HG03460 (cell line): ENCODE measurements at regions not wholly inside any gene's neighbourhood (a gene's known extent, or its start where the extent isn't known, plus 50 kb on each side); places are given as distances from the start of the nearest gene placed in this dataset.
A peak's percentile ranks its signal among the peaks of the same experiment; 100 is the strongest.

Experiments used
- ATAC-seq: cut with Tn5 transposase; IDR thresholded peaks from one replicate; pipeline ENCODE4 v1.9.1; 2021; ENCODE audit not compliant: unreplicated experiment

DNA sequence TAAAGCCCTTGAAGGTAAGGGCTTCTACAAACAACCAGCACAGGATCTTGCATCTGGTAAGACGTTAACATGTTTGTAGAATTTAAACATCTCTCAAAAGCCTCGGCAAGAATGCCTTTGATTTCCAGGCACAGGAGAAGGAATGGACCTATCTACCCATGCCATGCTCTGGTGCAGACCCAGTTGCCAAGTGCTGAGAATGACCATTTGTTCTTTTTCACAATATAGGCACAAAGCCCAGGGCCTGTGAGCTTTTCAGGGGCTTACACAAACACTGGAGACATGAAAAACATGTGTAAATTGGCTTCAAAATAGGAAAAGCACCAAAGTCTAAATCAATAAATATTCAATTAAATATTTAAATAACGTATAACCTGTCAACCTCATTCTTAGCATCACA lies 266.9 kb upstream of the TTC14 start:
- ATAC-seq = no peak

DNA sequence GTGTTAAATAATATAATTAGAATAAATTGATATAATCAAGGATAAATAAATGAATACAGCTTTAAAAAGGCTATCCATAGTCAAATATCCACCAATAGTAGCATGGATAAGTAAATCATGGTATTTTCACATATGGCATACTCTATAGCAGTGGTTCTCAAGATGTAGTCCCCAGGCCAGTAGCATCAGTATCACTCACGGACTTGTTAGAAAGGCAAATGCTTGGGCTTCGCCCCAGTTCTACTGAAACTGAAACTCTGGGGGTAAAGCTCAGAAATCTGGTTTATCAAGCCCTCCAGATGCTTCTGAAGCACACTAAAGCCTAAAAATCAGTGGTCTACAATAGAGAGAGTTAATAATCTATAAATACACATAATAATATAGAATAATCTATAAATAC lies 261.6 kb upstream of the TTC14 start:
- ATAC-seq = no peak

DNA sequence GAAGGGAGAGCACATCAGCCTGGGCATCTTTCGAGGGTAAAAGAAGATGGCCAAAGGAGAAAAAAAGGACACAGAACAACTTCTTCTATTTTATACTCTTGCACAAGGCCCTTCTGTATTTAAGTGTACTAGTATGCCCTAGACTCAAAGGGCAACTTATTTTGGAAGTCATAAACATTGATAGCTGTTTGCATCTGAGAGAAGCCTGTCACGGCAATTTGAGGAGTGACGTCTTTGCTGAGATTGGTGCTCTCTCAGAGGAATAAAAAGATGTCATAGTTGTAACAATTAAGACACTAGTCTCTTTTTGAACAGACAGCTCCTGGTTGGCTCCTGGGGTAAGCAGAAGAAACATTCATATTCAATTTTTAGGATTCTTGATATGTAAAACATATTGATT lies 260.4 kb upstream of the TTC14 start:
- ATAC-seq = no peak

DNA sequence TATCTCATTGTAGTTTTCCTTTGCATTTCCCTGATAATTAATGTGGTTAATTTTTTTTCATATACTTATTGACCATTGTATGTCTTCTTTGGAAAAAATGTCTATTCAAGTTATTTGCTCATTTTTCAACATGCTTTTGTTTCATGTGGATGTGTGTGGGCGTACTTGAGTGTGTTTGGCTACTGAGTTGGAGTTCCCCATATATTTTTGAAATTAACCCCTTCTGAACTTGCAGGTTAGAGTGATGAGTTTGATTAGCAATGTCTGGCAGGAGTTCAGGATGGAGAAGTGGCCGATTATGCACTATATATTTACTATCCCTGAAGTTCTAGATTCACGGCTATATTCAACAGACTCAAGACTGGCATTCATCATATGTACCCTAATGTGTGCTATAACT lies 250.4 kb upstream of the TTC14 start:
- no peak for ATAC-seq

DNA sequence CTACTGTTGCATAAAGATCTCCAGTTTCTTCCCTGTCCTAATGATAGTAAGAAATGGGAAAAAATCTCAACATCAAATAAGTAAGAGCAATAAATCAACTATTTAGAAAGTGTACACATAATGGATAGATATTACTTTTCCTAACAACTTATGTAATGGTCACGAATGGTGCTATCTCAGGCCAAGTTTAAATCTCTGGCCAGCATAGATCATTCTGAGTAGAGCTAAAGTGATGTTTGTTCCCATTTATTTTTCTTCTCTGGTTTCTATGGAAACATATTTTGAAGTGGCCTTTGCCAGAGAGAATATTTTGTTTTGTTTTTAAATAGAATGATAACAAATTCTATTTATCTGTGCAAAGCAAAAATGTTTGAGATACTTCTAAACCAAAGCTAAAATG lies 249.7 kb upstream of the TTC14 start:
- ATAC-seq = no peak

DNA sequence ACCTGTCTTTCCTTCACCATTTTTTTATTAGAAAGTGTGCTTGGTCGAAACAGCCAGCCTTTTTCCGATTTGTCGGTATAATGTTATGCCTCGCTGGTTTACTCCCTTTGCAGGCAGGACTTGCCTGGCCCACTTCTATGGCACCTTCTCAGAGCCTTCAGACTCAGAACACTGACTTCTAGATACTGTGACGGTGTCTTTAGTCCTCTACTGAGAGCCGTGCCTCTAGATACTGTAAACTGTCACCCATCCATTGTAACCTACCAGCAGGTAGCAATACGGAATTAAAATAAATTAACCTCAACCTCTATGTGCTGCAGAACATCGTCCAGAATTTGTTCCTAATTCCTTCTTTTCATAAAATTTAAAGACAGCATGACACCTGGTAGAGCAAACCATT lies 247.7 kb upstream of the TTC14 start:
- ATAC-seq = no peak

DNA sequence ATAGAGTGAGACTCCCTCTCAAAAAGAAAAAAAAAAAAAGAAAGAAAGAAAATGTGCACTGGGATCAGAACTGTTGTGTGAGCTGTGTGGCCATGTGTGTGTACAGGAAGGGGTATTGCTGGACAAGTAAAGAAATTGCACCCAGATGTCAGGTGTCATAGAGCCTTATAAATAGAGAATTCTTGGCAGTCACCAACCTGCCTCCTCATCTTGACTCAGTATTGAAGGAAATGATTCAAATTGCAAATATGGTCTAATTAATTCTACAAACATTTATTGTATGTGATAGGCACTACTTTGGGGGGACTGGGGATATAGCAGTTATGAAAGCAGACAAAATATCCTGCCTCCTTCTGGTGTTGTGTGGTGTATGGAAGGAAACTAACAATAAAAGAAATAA lies 243.8 kb upstream of the TTC14 start:
- no peak for ATAC-seq

DNA sequence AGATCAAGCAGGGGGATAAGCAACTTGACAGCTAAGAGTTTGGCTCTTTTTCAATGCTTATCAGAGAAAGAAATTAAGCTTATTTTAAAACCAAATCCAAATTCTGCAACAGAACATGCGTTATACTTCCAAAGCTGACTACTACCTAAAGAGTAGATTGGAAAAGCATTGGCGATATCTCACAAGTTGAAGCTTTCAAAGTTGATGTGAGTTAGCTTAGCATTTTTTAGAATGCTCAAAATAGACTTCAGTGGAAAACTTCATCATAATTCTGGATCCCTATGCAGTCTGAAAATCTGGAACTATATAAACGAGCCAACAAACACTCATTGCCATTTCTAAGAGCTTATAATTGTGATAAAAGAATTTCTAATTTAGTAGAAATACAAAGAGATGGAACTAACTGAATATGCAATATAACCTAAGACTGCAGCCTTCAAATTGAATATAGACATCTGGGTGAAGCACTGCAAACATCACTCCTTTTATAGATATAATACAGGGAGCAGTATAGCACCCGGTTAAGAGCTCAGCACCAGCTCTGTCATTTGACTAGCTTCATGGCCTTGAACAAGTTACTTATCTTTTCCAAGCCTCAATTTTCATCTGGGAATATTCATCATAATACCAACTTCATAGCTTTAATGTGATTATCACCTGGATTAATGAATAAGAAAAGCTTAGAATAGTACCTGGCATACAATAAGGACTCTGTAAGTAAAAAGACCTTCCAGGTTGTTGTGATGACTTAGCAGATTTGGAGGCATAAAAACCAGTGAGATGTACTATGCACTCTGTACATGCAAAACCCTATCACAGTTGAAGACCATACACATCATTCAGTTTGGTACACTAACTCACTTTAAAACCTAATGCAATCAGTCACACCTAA lies 242.7 kb upstream of the TTC14 start:
- no peak for ATAC-seq

DNA sequence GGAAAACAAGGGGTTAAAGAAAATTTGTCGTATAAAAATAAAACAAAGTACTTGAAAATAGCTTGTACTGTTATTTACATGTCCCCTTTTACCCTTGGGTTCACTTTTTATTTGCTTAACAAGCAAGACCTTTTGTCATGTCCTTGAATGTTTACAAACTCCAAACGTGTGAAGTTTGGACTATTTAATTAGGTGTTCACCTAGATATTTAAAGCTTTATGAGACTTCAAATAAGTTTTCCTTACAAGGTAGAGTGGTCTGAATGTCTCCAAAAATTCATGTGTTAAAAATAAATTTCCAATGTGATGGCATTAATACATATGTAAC lies 242.0 kb upstream of the TTC14 start:
- ATAC-seq = no peak

DNA sequence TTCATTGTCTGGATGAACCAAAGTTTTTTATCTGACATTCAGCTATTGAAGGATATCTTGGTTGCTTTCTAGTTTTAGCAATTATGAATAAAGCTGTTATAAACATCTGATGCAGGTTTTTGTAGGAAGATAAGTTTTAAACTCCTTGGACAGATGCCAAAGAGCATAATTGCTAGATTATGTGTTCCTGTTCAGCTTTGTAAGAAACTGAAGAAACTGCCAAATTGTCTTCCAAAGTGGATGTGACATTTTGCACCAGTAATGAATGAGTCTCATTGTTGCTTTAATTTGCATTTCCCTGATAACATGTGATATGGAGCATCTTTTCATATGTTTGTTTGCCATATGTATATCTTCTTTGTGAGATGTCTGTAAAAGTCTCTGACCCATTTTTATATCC lies 239.9 kb upstream of the TTC14 start:
- no peak for ATAC-seq

DNA sequence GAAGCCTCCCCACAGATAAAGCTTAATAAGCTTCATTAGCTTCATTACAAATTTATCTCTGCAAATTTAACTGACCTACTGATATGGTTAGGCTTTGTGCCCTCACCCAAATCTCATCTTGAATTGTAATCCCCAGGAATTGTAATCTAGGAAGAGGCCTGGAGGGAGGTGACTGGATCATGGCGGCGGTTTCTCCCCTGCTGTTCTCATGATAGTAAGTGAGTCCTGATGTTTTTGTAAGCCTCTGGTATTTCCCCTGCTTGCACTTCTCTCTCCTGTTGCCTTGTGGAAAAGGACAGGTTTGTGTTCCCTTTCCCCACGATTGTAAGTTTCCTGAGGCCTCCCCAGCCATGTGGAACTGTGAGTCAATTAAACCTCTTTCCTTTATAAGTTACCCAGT lies 226.1 kb upstream of the TTC14 start:
- no peak for ATAC-seq

DNA sequence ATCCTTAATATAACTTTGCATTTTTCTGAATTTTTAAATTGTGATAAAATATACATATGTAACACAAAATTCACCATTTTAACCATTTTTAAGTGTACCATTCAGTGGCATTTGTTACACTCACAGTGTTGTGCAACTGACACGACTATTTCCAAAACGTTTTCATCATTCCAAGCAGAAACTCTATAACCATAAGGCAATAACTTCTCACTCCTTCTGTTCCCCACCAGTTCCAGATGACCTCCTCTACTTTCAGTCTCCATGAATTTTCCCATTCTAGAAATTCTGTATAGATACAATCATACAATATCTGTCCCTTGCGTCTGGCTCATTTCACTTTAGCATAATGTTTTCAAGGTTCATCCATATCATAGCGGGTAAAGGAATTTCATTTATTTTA lies 223.5 kb upstream of the TTC14 start:
- ATAC-seq = no peak

DNA sequence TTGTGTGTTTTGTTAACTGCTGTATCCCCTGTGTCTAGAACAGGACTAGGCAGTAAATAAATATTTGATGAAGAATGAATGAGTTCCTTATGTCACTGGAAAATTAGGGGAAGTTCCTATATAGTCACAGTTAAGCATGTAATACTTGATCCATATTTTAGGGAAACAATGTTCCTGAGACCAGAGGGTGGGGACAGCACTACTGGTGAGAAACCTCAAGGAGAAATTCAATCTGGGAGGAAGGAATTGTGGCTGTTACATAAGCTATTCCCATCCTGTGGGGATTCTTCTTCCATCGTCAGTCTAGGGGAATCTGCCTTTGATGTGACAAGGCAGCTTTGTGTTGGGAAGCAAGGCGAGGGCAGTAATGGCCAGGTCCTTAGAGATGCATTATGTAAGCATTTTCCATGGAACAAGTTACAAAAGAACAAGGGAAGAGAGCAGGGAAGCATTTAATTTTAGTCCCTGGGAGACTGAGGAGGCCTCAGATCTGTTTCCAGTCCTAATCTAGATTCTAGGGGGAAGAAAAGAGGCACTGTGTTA lies 219.3 kb upstream of the TTC14 start:
- ATAC-seq = no peak

DNA sequence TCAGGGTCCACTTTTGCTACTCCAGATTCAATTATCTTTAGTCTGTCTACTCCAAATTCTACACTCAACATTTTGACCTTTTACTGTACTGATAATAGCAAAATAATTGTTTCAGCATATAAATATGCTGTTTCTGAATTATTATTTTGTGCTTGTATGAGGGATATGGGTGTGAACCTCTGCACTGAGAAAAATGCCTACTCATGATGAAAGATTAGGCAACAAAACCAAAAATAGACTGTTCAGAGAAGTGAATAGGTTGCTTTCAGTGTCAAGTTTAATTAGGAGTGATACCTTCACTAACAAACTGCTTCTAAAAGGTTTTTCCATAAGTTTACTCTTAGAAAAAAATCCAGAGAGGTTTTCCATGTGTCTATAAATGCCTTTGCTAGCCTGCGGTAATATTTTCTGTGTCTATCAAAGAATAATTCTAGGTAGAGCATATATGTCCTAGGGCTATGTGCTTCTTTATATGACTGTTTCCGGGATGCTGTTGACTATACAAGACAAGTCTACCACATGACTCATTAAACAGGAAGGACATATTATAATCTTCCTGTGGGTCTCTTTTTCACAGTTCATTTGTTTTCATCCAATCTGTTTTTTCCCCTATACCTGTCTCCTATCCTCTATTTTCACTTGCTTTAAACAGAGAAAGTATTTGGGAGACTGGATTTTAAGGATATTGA lies 218.5 kb upstream of the TTC14 start:
- no peak for ATAC-seq

DNA sequence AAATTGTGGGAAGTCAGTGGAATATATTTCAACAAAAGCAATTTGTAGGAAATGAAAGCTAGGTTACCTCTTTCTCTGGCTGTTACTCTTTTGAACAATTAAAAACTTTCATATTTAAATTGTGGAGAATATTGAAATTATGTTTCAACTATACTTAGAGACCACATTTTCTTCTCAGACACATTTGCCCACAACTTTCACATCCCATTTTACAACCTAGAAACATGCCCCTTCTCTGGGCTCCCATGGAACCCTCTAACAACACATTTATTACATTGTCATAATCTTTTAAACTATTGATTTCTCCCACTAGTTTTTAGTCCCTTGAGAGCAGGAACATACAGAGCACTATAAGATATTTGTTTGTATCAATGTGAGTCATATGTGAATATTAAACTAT lies 211.7 kb upstream of the TTC14 start:
- no peak for ATAC-seq

DNA sequence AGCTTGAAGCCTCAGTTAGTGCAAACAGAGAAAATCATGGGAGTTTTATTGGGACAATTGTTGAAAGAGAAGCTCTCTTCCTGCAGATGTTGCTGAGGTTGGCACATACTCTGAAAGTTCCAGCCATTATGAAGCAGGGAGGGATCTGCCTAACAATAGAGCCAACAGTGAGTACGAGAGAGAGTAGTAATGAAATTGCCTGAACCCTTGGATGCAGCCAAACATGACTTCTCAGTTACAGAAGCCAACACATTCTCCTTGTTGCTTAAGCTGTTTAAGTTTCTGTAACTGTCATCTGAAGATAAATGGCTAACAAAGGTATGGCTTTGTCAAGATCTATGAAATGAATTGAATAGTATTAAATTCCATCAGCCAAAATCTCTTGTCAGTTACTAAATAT lies 211.0 kb upstream of the TTC14 start:
- ATAC-seq = no peak

DNA sequence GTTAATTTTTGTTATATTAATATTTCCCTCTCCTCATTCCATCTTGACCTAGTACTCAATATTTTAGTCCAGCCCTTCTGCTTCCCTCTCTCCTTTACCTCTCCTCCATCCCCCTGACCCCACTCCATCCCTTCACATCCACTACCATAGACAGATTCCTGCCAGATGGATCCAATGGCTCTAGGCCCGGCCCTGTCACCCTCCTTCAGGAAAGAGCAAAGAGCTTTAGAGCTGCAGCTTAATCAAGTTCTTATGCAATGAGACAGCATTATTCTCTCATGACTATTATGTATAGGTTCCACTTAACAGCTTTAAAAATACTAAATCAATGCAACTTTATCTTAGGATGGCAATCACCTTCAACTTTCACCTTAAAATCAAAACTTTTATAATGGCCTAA lies 200.7 kb upstream of the TTC14 start:
- ATAC-seq = no peak

DNA sequence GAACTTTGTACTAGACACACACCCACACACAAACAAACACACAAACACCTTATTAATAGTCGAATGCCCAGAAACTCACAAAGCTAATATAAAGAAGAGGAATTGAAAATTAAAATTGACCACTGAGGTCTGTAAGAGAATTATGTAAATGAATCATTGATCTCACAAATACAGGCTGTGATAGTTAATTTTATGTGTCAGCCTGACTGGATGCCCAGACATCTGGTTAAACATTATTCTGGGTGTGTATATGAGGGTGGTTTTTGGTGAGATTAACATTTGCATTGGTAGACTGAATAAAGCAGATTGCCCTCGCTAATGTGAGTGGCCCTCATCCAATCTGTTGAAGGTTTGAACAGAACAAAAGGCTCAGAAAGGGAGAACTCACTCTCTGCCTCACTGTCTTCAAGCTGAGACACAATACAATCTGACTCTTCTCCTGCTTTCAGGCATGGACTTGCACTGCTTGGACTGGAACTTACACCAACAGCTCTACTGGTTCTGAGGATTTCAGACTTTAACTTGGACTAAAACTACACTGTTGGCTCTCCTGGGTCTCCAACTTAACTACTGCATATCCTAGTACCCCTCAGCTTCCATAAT lies 199.4 kb upstream of the TTC14 start:
- ATAC-seq = peak; percentile 81

DNA sequence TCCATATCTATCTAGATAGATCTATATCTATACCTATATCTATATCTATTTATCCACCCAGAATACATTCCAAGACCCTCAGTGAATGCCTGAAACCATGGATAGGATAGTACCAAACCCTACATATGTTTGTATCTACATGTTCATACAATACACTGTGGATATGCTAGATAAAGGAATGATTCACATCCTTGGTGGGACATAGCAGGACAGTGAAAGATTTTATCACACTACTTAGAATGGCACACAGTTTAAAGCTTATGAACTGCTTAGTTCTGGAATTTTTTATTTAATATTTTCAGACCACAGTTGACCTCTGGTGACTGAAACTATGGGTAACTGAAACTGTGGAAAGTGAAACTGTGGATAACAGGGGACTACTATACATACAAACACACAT lies 198.8 kb upstream of the TTC14 start:
- no peak for ATAC-seq

DNA sequence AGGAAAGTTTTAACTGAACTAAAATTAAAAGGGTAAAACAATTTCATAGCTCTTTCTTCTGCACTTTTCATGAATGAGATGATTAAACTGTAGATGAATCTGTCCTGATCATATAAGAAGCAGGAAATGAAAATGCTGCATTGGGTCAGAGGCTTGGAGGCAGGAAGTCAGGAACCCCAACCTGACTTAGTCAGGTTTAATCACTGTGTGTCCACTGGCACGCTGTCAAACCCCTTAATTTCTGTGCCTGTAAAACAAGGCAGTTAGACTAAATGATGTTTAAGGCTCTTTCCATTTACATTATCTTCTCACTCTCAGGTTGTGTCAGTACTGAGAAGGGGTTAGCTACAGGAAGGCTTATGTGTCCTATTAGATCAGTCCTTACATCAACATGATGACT lies 193.3 kb upstream of the TTC14 start:
- ATAC-seq = no peak

DNA sequence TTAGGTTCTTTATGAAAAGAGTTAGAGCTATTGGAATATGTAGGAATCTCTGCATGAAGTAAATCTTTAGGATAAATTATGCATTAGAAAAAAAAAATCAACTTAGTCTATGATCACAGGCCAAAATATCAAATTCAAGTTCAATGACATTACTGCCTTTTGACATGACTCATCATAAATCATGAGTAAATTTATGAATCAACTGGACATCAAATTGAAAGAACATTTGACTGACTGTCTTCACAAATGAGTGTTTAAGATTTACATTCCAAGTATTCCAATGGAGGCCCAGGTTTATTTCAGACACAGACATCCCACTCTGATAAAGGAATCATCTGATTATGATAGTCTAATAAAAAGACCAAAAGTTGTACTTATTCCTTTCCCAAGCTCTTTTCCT lies 192.8 kb upstream of the TTC14 start:
- no peak for ATAC-seq

DNA sequence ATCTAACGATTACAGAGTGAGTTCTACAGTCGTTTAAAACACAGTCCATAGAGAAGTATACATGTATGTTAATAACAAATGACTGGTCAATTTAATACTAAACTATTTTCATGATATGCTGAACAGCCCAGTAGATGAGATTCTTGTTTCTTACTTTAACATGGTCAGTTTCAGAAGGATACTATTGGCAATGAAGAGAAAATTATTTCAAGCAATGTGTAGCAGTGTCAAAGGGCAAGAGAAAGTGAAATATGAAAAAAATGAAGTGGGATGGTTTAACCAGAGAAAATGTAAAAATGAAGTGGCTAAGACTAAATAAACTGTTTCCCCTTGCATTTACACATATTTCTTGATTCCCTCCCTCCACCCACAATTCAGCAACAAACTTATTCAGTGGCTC lies 192.1 kb upstream of the TTC14 start:
- ATAC-seq = no peak
